Astrocyte (in vitro differentiated cells and primary cell): ENCODE measurements at regions not wholly inside any gene's neighbourhood (a gene's known extent, or its start where the extent isn't known, plus 50 kb on each side); places are given as distances from the start of the nearest gene placed in this dataset.
"Not testable (repeated sequence)": the region's sequence is repeated elsewhere in the genome, so short reads cannot be mapped to it uniquely, and the experiment has no call there.

ENCODE experiments used
- DNase-seq: peaks from one replicate; pipeline ENCODE4 v3.0.0-alpha.2; 2010; ENCODE audit warnings: low read depth
- FAIRE-seq: peaks from 2 replicates; lab custom pipeline; 2011; peaks lifted over from hg19 to GRCh38; lab: Jason Lieb, UNC
- H2AFZ ChIP-seq: 2 replicates; pipeline ENCODE4 v1.6.0; 2012; ENCODE audit warnings: low read depth, low read length, inconsistent platforms
- H3K27ac ChIP-seq: 2 replicates; pipeline ENCODE4 v1.5.1; 2011; ENCODE audit warnings: low read depth, low read length, inconsistent platforms
- H3K27me3 ChIP-seq: 2 replicates; pipeline ENCODE4 v1.6.0; 2011; ENCODE audit warnings: low read length, inconsistent platforms; ENCODE audit not compliant: insufficient read depth
- H3K36me3 ChIP-seq: 2 replicates; pipeline ENCODE4 v1.5.1; 2011; ENCODE audit warnings: low read length, inconsistent platforms; ENCODE audit not compliant: insufficient read depth
- H3K4me1 ChIP-seq: 2 replicates; pipeline ENCODE4 v1.5.1; 2011; ENCODE audit warnings: low read length, inconsistent platforms; ENCODE audit not compliant: insufficient read depth
- H3K4me2 ChIP-seq: 2 replicates; pipeline ENCODE4 v1.6.0; 2012; ENCODE audit warnings: low read length, inconsistent platforms
- H3K4me3 ChIP-seq: 2 replicates; pipeline ENCODE4 v1.5.1; 2011; ENCODE audit warnings: low read depth, mild to moderate bottlenecking, low read length, inconsistent platforms; ENCODE audit not compliant: insufficient read depth
- H3K79me2 ChIP-seq: 2 replicates; pipeline ENCODE4 v1.6.0; 2012; ENCODE audit warnings: mild to moderate bottlenecking, low read length, inconsistent platforms; ENCODE audit not compliant: insufficient read depth
- H3K9ac ChIP-seq: 2 replicates; pipeline ENCODE4 v1.6.0; 2012; ENCODE audit warnings: mild to moderate bottlenecking, low read length, inconsistent platforms
- H3K9me3 ChIP-seq: 2 replicates; pipeline ENCODE4 v1.5.1; 2012; ENCODE audit warnings: low read depth, mild to moderate bottlenecking, low read length, inconsistent platforms; ENCODE audit not compliant: insufficient read depth
- H4K20me1 ChIP-seq: 2 replicates; pipeline ENCODE4 v1.6.0; 2012; ENCODE audit warnings: low read length, inconsistent platforms; ENCODE audit not compliant: insufficient read depth
- H3K27ac Mint-ChIP-seq: one replicate; pipeline ENCODE4 v1.8.0; 2021; ENCODE audit warnings: mild to moderate bottlenecking, mixed read lengths; ENCODE audit not compliant: unreplicated experiment
- H3K27me3 Mint-ChIP-seq: one replicate; pipeline ENCODE4 v1.8.0; 2021; ENCODE audit warnings: low read depth, mixed read lengths; ENCODE audit not compliant: unreplicated experiment
- H3K36me3 Mint-ChIP-seq: one replicate; pipeline ENCODE4 v1.8.0; 2021; ENCODE audit warnings: low read depth, mixed read lengths; ENCODE audit not compliant: unreplicated experiment
- H3K4me1 Mint-ChIP-seq: one replicate; pipeline ENCODE4 v1.8.0; 2021; ENCODE audit warnings: low read depth, mixed read lengths; ENCODE audit not compliant: unreplicated experiment
- H3K4me3 Mint-ChIP-seq: one replicate; pipeline ENCODE4 v1.8.0; 2021; ENCODE audit warnings: mild to moderate bottlenecking, moderate library complexity, mixed read lengths; ENCODE audit not compliant: unreplicated experiment
- H3K9me3 Mint-ChIP-seq: one replicate; pipeline ENCODE4 v1.8.0; 2021; ENCODE audit warnings: mild to moderate bottlenecking, mixed read lengths; ENCODE audit not compliant: unreplicated experiment
- CTCF ChIP-seq: IDR thresholded peaks from 2 replicates; pipeline ENCODE4 v1.5.1; 2011; ENCODE audit warnings: low read depth, mild to moderate bottlenecking, inconsistent platforms, low read length, moderate library complexity; ENCODE audit not compliant: insufficient read depth
- EZH2 ChIP-seq: IDR thresholded peaks from 2 replicates; pipeline ENCODE4 v1.6.1; 2012; ENCODE audit warnings: mild to moderate bottlenecking, low read length, inconsistent platforms; ENCODE audit not compliant: insufficient read depth

- H3K9me3 Mint-ChIP-seq: no peaks in the 10 kb centered on the region
- H3K27ac Mint-ChIP-seq: no peak overlapping the region
- Histone ChIP-seq H3K79me2 (no peaks in the 10 kb centered on the region), H3K4me2 (peak overlapping the region; percentile 48), H3K27ac (peak overlapping the region; percentile 11), H4K20me1 (no peaks in the 10 kb centered on the region), H3K36me3 (no peaks in the 10 kb centered on the region), H3K27me3 (peaks cover 5% of the 10 kb centered on the region), H3K4me3 (no peak overlapping the region), H3K9ac (no peak overlapping the region), H2AFZ (no peak overlapping the region), H3K9me3 (no peaks in the 10 kb centered on the region), H3K4me1 (peaks cover 25% of the 10 kb centered on the region)
- H3K36me3 Mint-ChIP-seq: no peaks in the 10 kb centered on the region
- TF ChIP-seq CTCF (no peak), EZH2 (no peak)
- FAIRE-seq (peak; percentile 45), DNase-seq (peak; percentile 92)
- no peak overlapping the region for H3K4me3 Mint-ChIP-seq
- no peaks in the 10 kb centered on the region for H3K27me3 Mint-ChIP-seq
- H3K4me1 Mint-ChIP-seq: peaks cover 13% of the 10 kb centered on the region
Measured at GRCh38 chr9:82490019-82490499, 501.5 kb downstream of the SPATA31D1 start.

GRCh38 chr9:82490821-82491220, 502.2 kb downstream of the SPATA31D1 start:
- DNase-seq: not testable (repeated sequence)

GRCh38 chr9:82491604-82492003, 503.0 kb downstream of the SPATA31D1 start:
- DNase-seq (peak; percentile 50), FAIRE-seq (no peak)
- H3K27ac ChIP-seq: no peak overlapping the region
- Mint-ChIP-seq H3K36me3 (no peaks in the 10 kb centered on the region), H3K4me3 (no peak overlapping the region), H3K27me3 (no peaks in the 10 kb centered on the region), H3K27ac (no peak overlapping the region), H3K4me1 (peaks cover 13% of the 10 kb centered on the region), H3K9me3 (no peaks in the 10 kb centered on the region)
- no peak overlapping the region for H2AFZ ChIP-seq
- H3K9ac ChIP-seq: no peak overlapping the region
- TF ChIP-seq EZH2: no peak
- no peaks in the 10 kb centered on the region for H3K27me3 ChIP-seq
- no peaks in the 10 kb centered on the region for H3K36me3 ChIP-seq
- no peak overlapping the region for H3K4me3 ChIP-seq
- H3K4me1 ChIP-seq: peaks cover 25% of the 10 kb centered on the region
- H4K20me1 ChIP-seq: no peaks in the 10 kb centered on the region
- no peak overlapping the region for H3K4me2 ChIP-seq
- H3K79me2 ChIP-seq: no peaks in the 10 kb centered on the region
- H3K9me3 ChIP-seq: no peaks in the 10 kb centered on the region

More at GRCh38 chr9:82490821-82491220, 502.2 kb downstream of the SPATA31D1 start:
- H3K9ac ChIP-seq, H3K27ac Mint-ChIP-seq, H3K9me3 Mint-ChIP-seq, H2AFZ ChIP-seq, H3K27ac ChIP-seq, H3K9me3 ChIP-seq, H3K4me3 ChIP-seq, H3K27me3 ChIP-seq, H4K20me1 ChIP-seq, H3K36me3 ChIP-seq, H3K79me2 ChIP-seq, FAIRE-seq, H3K36me3 Mint-ChIP-seq, H3K4me2 ChIP-seq, H3K4me3 Mint-ChIP-seq, H3K27me3 Mint-ChIP-seq: not testable (repeated sequence)
- H3K4me1 Mint-ChIP-seq: peaks cover 13% of the 10 kb centered on the region
- peaks cover 25% of the 10 kb centered on the region for H3K4me1 ChIP-seq
